Ishikawa (cell line): ENCODE measurements at regions not wholly inside any gene's neighbourhood (a gene's known extent, or its start where the extent isn't known, plus 50 kb on each side); places are given as distances from the start of the nearest gene placed in this dataset.

Experiments used
- CEBPB ChIP-seq: IDR thresholded peaks from 2 replicates; pipeline ENCODE4 v1.6.1; 2012
- EGR1 ChIP-seq: IDR thresholded peaks from 2 replicates; pipeline ENCODE4 v1.6.1; 2012
- EP300 ChIP-seq: IDR thresholded peaks from 2 replicates; pipeline ENCODE4 v1.6.1; 2012; ENCODE audit warnings: borderline replicate concordance
- FOXM1 ChIP-seq: IDR thresholded peaks from 2 replicates; pipeline ENCODE4 v1.6.1; 2012; ENCODE audit warnings: low read depth, borderline replicate concordance
- NFIC ChIP-seq: IDR thresholded peaks from 2 replicates; pipeline ENCODE4 v1.6.1; 2012
- RAD21 ChIP-seq: IDR thresholded peaks from 2 replicates; pipeline ENCODE4 v1.6.1; 2012; ENCODE audit warnings: low read depth
- TAF1 ChIP-seq: IDR thresholded peaks from 2 replicates; pipeline ENCODE4 v1.6.1; 2012; ENCODE audit warnings: low read depth, mild to moderate bottlenecking
- USF1 ChIP-seq: IDR thresholded peaks from 2 replicates; pipeline ENCODE4 v1.6.1; 2012
- YY1 ChIP-seq: IDR thresholded peaks from 2 replicates; pipeline ENCODE4 v1.6.1; 2012; ENCODE audit warnings: low read depth
- ZBTB7A ChIP-seq: IDR thresholded peaks from 2 replicates; pipeline ENCODE4 v1.6.1; 2012; ENCODE audit warnings: low read depth
- TF ChIP-seq, protein P1 (sequence below): IDR thresholded peaks from 2 replicates; pipeline ENCODE4 v1.6.1; 2012; ENCODE audit warnings: low read depth, mild to moderate bottlenecking
- TF ChIP-seq, protein P2 (sequence below): IDR thresholded peaks from 2 replicates; pipeline ENCODE4 v1.6.1; 2012

GRCh38 chr14:101249676-101250036 is 311.6 kb upstream of the DIO3 start:
- TF ChIP-seq, protein P1, sequence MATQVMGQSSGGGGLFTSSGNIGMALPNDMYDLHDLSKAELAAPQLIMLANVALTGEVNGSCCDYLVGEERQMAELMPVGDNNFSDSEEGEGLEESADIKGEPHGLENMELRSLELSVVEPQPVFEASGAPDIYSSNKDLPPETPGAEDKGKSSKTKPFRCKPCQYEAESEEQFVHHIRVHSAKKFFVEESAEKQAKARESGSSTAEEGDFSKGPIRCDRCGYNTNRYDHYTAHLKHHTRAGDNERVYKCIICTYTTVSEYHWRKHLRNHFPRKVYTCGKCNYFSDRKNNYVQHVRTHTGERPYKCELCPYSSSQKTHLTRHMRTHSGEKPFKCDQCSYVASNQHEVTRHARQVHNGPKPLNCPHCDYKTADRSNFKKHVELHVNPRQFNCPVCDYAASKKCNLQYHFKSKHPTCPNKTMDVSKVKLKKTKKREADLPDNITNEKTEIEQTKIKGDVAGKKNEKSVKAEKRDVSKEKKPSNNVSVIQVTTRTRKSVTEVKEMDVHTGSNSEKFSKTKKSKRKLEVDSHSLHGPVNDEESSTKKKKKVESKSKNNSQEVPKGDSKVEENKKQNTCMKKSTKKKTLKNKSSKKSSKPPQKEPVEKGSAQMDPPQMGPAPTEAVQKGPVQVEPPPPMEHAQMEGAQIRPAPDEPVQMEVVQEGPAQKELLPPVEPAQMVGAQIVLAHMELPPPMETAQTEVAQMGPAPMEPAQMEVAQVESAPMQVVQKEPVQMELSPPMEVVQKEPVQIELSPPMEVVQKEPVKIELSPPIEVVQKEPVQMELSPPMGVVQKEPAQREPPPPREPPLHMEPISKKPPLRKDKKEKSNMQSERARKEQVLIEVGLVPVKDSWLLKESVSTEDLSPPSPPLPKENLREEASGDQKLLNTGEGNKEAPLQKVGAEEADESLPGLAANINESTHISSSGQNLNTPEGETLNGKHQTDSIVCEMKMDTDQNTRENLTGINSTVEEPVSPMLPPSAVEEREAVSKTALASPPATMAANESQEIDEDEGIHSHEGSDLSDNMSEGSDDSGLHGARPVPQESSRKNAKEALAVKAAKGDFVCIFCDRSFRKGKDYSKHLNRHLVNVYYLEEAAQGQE, result no peak
- TF ChIP-seq EP300, result no peak
- TF ChIP-seq, protein P2, sequence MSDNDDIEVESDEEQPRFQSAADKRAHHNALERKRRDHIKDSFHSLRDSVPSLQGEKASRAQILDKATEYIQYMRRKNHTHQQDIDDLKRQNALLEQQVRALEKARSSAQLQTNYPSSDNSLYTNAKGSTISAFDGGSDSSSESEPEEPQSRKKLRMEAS, result no peak
- no peak for TF ChIP-seq EGR1
- no peak for TF ChIP-seq YY1
- TF ChIP-seq FOXM1, result no peak
- TF ChIP-seq TAF1, result no peak
- TF ChIP-seq NFIC, result no peak
- no peak for TF ChIP-seq CEBPB
- TF ChIP-seq ZBTB7A, result no peak
- TF ChIP-seq USF1, result no peak
- TF ChIP-seq RAD21, result no peak
